Activated CD4-positive, alpha-beta memory T cell treated with anti-CD3 and anti-CD28 coated beads, Interleukin-2, amount 10 ng/mL, durations not matched to agents 7 days and 5 days (primary cell): ENCODE measurements at regions not wholly inside any gene's neighbourhood (a gene's known extent, or its start where the extent isn't known, plus 50 kb on each side); places are given as distances from the start of the nearest gene placed in this dataset.

ENCODE experiments used
- CTCF ChIA-PET: fragments of 350-600 bp; sonication (Branson Sonifier 250); formaldehyde crosslinking; loops from one replicate; lab custom pipeline; 2021; ENCODE audit warnings: antibody characterized with exemption, inconsistent platforms; lab: Charles Lee
- POLR2A ChIA-PET: fragments of 350-600 bp; sonication (Branson Sonifier 250); formaldehyde crosslinking; loops from one replicate; lab custom pipeline; 2021; ENCODE audit warnings: antibody characterized with exemption; lab: Charles Lee
- DNase-seq: peaks from one replicate; pipeline ENCODE4 v3.0.0-alpha.2; 2020
- H3K27ac Mint-ChIP-seq: one replicate; pipeline ENCODE4 v1.8.0; 2021; ENCODE audit warnings: mild to moderate bottlenecking, mixed read lengths
- H3K27me3 Mint-ChIP-seq: one replicate; pipeline ENCODE4 v1.8.0; 2021; ENCODE audit warnings: mixed read lengths
- H3K36me3 Mint-ChIP-seq: one replicate; pipeline ENCODE4 v1.8.0; 2021; ENCODE audit warnings: low read depth, mixed read lengths
- H3K4me1 Mint-ChIP-seq: one replicate; pipeline ENCODE4 v1.8.0; 2021; ENCODE audit warnings: mixed read lengths
- H3K4me3 Mint-ChIP-seq: one replicate; pipeline ENCODE4 v1.8.0; 2021; ENCODE audit warnings: mild to moderate bottlenecking, mixed read lengths
- H3K9me3 Mint-ChIP-seq: one replicate; pipeline ENCODE4 v1.8.0; 2021; ENCODE audit warnings: mixed read lengths

- DNase-seq, result no peak
- H3K4me1 Mint-ChIP-seq, result no peaks in the 10 kb centered on the region
- ChIA-PET CTCF (no interaction called here), POLR2A (no interaction called here)
- no peaks in the 10 kb centered on the region for H3K27me3 Mint-ChIP-seq
- H3K4me3 Mint-ChIP-seq, result no peak overlapping the region
- peaks cover 4% of the 10 kb centered on the region for H3K9me3 Mint-ChIP-seq
- H3K36me3 Mint-ChIP-seq, result no peaks in the 10 kb centered on the region
- no peak overlapping the region for H3K27ac Mint-ChIP-seq
Observed at GRCh38 chr20:22430154-22430745, 154.1 kb downstream of the FOXA2 start.

DNA sequence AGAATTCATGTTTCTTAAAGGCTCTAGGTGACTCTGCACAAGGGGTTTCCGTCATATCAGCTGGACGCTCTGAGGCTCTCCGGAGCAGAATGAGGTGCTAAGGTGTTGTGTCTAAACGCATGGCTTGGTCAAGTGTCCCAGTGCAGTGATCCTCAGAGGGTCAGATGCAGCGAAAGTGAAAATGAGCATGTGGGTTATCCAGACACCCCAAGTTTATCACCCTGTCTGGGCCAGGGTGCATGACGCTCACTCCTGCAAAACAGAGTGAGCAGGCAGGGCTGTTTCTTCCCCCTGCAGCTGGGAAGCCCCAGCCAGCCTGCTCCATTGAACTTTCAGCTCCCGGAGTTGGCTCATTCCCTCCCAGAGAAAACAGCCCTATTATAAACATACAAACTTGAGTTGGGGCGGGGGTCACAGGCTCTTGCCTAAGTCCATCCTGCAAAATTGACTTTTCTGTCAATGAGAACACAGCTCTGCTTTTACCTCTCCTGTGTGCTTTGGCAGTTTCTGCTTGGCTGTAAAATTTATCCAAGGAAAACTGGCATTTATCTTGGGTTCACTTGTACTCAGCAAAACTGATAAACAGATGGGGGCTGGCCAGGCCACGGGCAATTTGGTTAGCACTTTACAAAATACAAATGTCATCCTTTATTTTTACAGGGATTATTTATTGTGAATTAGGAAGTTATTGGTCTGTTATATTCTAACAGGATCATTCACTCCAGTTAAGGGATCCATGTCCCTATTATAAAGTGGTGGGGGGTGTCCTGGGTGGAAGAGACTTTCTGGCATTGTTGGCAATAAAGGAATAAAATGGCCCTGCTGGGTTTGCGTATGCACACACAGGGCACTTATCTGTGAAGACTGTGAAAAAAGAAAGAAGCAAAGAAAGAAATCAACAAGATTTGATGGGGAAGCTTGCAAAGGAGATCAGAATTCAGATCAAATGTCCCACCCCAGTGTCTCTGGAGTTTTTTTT lies 154.9 kb downstream of the FOXA2 start:
- peaks cover 4% of the 10 kb centered on the region for H3K9me3 Mint-ChIP-seq
- H3K27me3 Mint-ChIP-seq, result no peaks in the 10 kb centered on the region
- no peaks in the 10 kb centered on the region for H3K4me1 Mint-ChIP-seq
- DNase-seq, result no peak
- H3K27ac Mint-ChIP-seq, result no peak overlapping the region
- POLR2A ChIA-PET, result no interaction called here
- CTCF ChIA-PET, result no interaction called here
- H3K4me3 Mint-ChIP-seq, result no peak overlapping the region
- H3K36me3 Mint-ChIP-seq, result no peaks in the 10 kb centered on the region

DNA sequence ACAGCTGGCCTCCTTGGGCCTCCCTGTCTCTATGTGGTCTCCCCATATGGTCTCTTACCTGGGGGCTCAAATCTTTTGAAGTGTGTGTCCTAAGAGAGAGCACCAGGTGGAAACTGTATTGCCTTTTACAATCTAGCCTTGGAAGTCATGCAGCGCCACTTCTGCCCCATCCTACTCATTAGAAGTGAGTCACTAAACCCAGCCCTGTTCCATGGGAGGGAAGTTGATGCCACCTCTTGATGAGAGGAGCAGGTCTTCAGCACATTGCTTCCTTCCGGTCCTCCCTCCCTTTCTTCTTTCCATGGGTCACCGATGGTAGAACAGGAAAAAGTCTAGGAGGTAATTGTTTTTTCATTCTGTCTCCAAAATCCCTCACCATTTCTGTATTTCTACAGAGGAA lies 156.3 kb downstream of the FOXA2 start:
- POLR2A ChIA-PET, result no interaction called here
- Mint-ChIP-seq H3K9me3 (peaks cover 4% of the 10 kb centered on the region), H3K27ac (no peak overlapping the region), H3K36me3 (no peaks in the 10 kb centered on the region), H3K4me3 (no peak overlapping the region), H3K27me3 (no peaks in the 10 kb centered on the region), H3K4me1 (no peaks in the 10 kb centered on the region)
- CTCF ChIA-PET, result no interaction called here
- DNase-seq, result no peak

DNA sequence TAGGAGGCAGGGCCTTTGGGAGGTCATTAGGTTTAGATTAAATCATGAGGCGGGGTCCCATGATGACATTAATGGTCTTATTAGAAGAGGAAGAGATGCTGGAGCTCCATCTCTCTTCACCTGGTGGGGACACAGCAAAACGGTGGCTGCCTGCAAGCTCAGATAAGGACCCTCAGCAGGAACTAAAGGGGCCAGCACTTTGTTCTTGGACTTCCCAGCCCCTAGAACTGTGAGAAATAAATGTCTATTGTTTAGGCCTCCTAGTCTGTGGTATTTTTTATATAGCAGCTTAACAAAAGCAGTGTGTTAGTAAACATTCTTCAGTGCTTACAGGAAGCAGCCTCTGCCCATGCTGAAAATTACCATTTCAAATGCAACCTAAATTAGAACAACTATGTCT lies 157.6 kb downstream of the FOXA2 start:
- no peak for DNase-seq
- ChIA-PET POLR2A (no interaction called here), CTCF (no interaction called here)
- H3K36me3 Mint-ChIP-seq, result no peaks in the 10 kb centered on the region
- H3K4me3 Mint-ChIP-seq, result no peak overlapping the region
- H3K4me1 Mint-ChIP-seq, result no peaks in the 10 kb centered on the region
- peaks cover 5% of the 10 kb centered on the region for H3K9me3 Mint-ChIP-seq
- H3K27ac Mint-ChIP-seq, result no peak overlapping the region
- no peaks in the 10 kb centered on the region for H3K27me3 Mint-ChIP-seq

- no peaks in the 10 kb centered on the region for H3K4me1 Mint-ChIP-seq
- no peak overlapping the region for H3K27ac Mint-ChIP-seq
- POLR2A ChIA-PET, result no interaction called here
- no peaks in the 10 kb centered on the region for H3K27me3 Mint-ChIP-seq
- no peak for DNase-seq
- CTCF ChIA-PET, result no interaction called here
- H3K9me3 Mint-ChIP-seq, result peaks cover 6% of the 10 kb centered on the region
- no peaks in the 10 kb centered on the region for H3K36me3 Mint-ChIP-seq
- H3K4me3 Mint-ChIP-seq, result no peak overlapping the region
Observed at GRCh38 chr20:22425344-22426295, 158.8 kb downstream of the FOXA2 start.

- no peaks in the 10 kb centered on the region for H3K36me3 Mint-ChIP-seq
- POLR2A ChIA-PET, result no interaction called here
- H3K9me3 Mint-ChIP-seq, result peaks cover 6% of the 10 kb centered on the region
- H3K27ac Mint-ChIP-seq, result no peak overlapping the region
- no peaks in the 10 kb centered on the region for H3K27me3 Mint-ChIP-seq
- DNase-seq, result no peak
- CTCF ChIA-PET, result no interaction called here
- no peaks in the 10 kb centered on the region for H3K4me1 Mint-ChIP-seq
- no peak overlapping the region for H3K4me3 Mint-ChIP-seq
Observed at GRCh38 chr20:22423190-22423832, 161.1 kb downstream of the FOXA2 start.

DNA sequence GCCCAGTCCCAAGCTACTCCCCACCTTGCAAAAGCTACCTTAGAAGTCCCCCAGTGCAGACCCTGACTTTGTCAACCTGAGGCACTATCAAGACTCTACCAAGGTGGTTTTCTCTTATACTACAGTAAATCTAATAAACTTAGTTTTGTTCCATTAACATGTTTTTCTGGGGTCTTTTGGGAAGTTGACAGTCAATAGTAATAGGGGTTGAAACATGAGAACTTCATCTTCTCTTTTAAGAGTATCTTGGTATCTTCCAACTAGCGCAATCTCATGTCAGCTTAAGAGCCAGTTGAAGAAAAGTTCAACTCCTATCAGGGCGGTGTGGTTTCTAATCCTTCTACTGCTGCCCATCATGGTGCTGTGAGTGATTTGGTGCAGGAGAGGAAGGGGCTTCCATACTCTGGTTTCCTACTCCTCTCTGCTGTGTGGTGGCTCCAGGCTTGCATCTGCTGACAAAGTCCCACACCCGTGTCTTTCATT lies 164.2 kb downstream of the FOXA2 start:
- Mint-ChIP-seq H3K4me3 (no peak overlapping the region), H3K9me3 (peaks cover 12% of the 10 kb centered on the region), H3K4me1 (no peaks in the 10 kb centered on the region), H3K27ac (no peak overlapping the region), H3K36me3 (no peaks in the 10 kb centered on the region), H3K27me3 (no peaks in the 10 kb centered on the region)
- no peak for DNase-seq
- ChIA-PET CTCF (no interaction called here), POLR2A (no interaction called here)

GRCh38 chr20:22418738-22419137 lies 165.6 kb downstream of the FOXA2 start:
- Mint-ChIP-seq H3K27ac (no peak overlapping the region), H3K4me1 (no peaks in the 10 kb centered on the region), H3K9me3 (peaks cover 13% of the 10 kb centered on the region), H3K27me3 (no peaks in the 10 kb centered on the region), H3K4me3 (no peak overlapping the region), H3K36me3 (no peaks in the 10 kb centered on the region)
- ChIA-PET CTCF (no interaction called here), POLR2A (no interaction called here)
- no peak for DNase-seq

- Mint-ChIP-seq H3K27ac (no peak overlapping the region), H3K4me3 (no peak overlapping the region), H3K4me1 (no peaks in the 10 kb centered on the region), H3K9me3 (peaks cover 23% of the 10 kb centered on the region), H3K36me3 (no peaks in the 10 kb centered on the region), H3K27me3 (no peaks in the 10 kb centered on the region)
- no peak for DNase-seq
- ChIA-PET POLR2A (no interaction called here), CTCF (no interaction called here)
Observed at GRCh38 chr20:22414305-22414742, 170.0 kb downstream of the FOXA2 start.

DNA sequence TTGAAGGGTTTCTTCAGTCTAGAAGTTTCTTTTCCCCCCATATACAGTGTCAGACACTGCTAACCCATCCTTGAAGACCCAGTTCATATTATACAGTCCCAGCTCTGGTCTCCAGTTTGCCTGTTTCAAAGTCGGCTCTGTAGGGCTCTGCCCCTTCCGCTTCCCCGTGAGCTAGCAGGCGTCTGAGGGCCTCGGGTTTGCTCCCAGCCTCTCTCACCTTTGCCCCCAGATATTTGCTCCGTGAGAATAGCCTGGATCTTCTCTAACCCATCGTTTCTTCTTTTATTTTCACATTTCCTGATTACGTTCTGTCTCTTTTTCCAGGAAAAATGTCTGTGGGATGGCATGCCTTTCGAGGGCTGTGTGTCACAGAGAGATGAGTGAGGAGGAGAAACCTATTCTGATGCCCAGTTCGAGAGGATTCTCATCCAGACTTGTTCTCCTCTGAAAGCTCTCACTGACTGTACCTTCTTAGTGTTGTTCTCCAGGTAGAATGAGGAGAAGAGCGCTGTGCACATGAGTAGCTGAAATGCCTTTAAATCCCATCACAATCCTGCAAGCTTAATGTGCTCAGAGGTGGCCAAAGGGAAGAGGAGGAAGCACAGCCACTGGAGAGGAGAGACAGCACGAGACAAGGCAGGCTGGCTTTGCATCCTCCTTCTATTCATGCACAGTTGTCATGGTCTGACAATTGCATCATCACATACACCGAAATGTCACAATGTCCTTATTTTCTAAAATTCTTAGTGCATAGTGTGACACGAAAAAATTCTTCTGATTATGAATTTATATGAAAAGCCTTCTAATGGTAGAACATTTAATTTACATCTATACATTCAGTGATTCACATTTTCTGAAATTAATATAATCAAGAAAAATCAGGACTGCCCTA lies 171.1 kb downstream of the FOXA2 start:
- CTCF ChIA-PET, result no interaction called here
- no peaks in the 10 kb centered on the region for H3K27me3 Mint-ChIP-seq

DNA sequence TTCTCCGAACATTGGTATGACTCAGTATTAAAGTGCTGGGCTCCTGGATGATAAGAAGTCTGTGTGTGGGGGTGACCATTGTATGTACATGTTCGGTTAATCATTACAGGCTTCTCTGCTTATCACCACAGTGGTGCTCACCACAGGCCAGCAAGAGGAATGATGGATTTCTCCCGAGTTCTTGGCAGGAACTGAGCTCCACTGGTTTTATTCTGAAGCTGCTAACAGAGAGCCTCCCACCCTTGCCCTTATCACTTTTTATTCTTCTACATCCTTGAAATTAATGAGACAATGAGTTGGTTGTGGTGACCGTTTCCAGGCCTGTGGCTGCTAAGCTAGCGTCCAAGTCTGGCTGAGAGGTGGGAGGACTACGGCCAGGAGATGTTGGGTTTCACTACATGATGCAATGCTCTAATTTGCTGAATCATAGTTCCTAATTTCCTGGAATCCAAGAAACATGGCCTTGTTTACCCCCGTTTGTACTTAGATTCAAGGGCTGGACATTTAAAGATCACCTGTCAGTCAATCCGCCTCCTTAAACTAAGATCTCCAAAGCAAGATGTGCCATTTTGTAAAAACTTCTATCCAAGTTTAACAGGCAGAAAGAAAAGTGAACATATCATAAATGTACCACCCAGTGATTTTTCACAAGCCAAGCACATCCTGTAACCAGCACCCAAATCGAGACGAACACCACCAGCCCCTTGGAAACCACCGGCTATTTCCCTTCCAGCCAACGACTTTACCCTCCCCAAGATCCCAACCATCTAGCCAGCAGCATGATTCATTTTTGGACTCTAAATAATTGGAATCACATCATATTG lies 172.5 kb downstream of the FOXA2 start:
- CTCF ChIA-PET, result no interaction called here
- POLR2A ChIA-PET, result no interaction called here
- H3K27me3 Mint-ChIP-seq, result no peaks in the 10 kb centered on the region
- H3K9me3 Mint-ChIP-seq, result peaks cover 19% of the 10 kb centered on the region
- no peak overlapping the region for H3K4me3 Mint-ChIP-seq
- H3K27ac Mint-ChIP-seq, result no peak overlapping the region
- DNase-seq, result no peak
- no peaks in the 10 kb centered on the region for H3K36me3 Mint-ChIP-seq
- no peaks in the 10 kb centered on the region for H3K4me1 Mint-ChIP-seq

More for the DNA sequence above, 171.1 kb downstream of the FOXA2 start:
- no peak overlapping the region for H3K4me3 Mint-ChIP-seq
- no peak overlapping the region for H3K27ac Mint-ChIP-seq
- H3K9me3 Mint-ChIP-seq, result peaks cover 21% of the 10 kb centered on the region
- no peak for DNase-seq
- H3K36me3 Mint-ChIP-seq, result no peaks in the 10 kb centered on the region
- POLR2A ChIA-PET, result no interaction called here
- H3K4me1 Mint-ChIP-seq, result no peaks in the 10 kb centered on the region
